BE2C (cell line): ENCODE measurements at regions not wholly inside any gene's neighbourhood (a gene's known extent, or its start where the extent isn't known, plus 50 kb on each side); places are given as distances from the start of the nearest gene placed in this dataset.
"Not testable (repeated sequence)": the region's sequence is repeated elsewhere in the genome, so short reads cannot be mapped to it uniquely, and the experiment has no call there.

Experiments
- DNase-seq: peaks from one replicate; pipeline ENCODE4 v3.0.0-alpha.2; 2020
- H3K27me3 ChIP-seq: fragments of 250-450 bp; sonication (Bioruptor Pico); 2 replicates; pipeline ENCODE4 v1.5.1; 2020; ENCODE audit warnings: mild to moderate bottlenecking
- H3K36me3 ChIP-seq: fragments of 250-450 bp; sonication (Bioruptor Pico); 2 replicates; pipeline ENCODE4 v1.5.1; 2020; ENCODE audit warnings: mild to moderate bottlenecking
- H3K4me1 ChIP-seq: fragments of 250-450 bp; sonication (Bioruptor Pico); 2 replicates; pipeline ENCODE4 v1.5.1; 2020
- H3K4me3 ChIP-seq: 2 replicates; pipeline ENCODE4 v1.5.1; 2011; ENCODE audit warnings: low read depth, low read length
- H3K9me3 ChIP-seq: fragments of 250-450 bp; sonication (Bioruptor Pico); 2 replicates; pipeline ENCODE4 v1.5.1; 2020
- CTCF ChIP-seq: IDR thresholded peaks from 2 replicates; pipeline ENCODE4 v1.5.1; 2012; ENCODE audit warnings: mild to moderate bottlenecking, low read depth, low read length

- Histone ChIP-seq H3K9me3 (no peaks in the 10 kb centered on the region), H3K27me3 (no peaks in the 10 kb centered on the region), H3K4me3 (no peak overlapping the region), H3K4me1 (no peaks in the 10 kb centered on the region), H3K36me3 (no peaks in the 10 kb centered on the region)
- TF ChIP-seq CTCF: no peak
- no peak for DNase-seq
Measured at GRCh38 chr15:96977886-96978285, 647.4 kb downstream of the NR2F2 start.

GRCh38 chr15:96978937-96979473 is 648.5 kb downstream of the NR2F2 start:
- no peak overlapping the region for H3K4me3 ChIP-seq
- H3K4me1 ChIP-seq: no peaks in the 10 kb centered on the region
- H3K27me3 ChIP-seq: no peaks in the 10 kb centered on the region
- no peaks in the 10 kb centered on the region for H3K9me3 ChIP-seq
- H3K36me3 ChIP-seq: no peaks in the 10 kb centered on the region
- TF ChIP-seq CTCF: no peak
- no peak for DNase-seq

GRCh38 chr15:96984121-96984671 is 653.7 kb downstream of the NR2F2 start:
- not testable (repeated sequence) for H3K27me3 ChIP-seq, H3K9me3 ChIP-seq, H3K4me3 ChIP-seq, DNase-seq, H3K36me3 ChIP-seq, H3K4me1 ChIP-seq

- H3K9me3 ChIP-seq: no peaks in the 10 kb centered on the region
- no peak for TF ChIP-seq CTCF
- DNase-seq: no peak
- H3K27me3 ChIP-seq: no peaks in the 10 kb centered on the region
- no peak overlapping the region for H3K4me3 ChIP-seq
- no peaks in the 10 kb centered on the region for H3K4me1 ChIP-seq
- no peaks in the 10 kb centered on the region for H3K36me3 ChIP-seq
Measured at GRCh38 chr15:96992817-96993216, 662.3 kb downstream of the NR2F2 start.

GRCh38 chr15:96997538-96997937 is 667.0 kb downstream of the NR2F2 start:
- DNase-seq: no peak
- Histone ChIP-seq H3K27me3 (no peaks in the 10 kb centered on the region), H3K4me3 (no peak overlapping the region), H3K36me3 (no peaks in the 10 kb centered on the region), H3K4me1 (no peaks in the 10 kb centered on the region), H3K9me3 (no peaks in the 10 kb centered on the region)
- TF ChIP-seq CTCF: no peak

- Histone ChIP-seq H3K9me3 (no peaks in the 10 kb centered on the region), H3K36me3 (no peaks in the 10 kb centered on the region), H3K4me3 (no peak overlapping the region), H3K27me3 (no peaks in the 10 kb centered on the region), H3K4me1 (no peaks in the 10 kb centered on the region)
- no peak for DNase-seq
- TF ChIP-seq CTCF: no peak
Measured at GRCh38 chr15:97009031-97009431, 678.5 kb downstream of the NR2F2 start.
